VCaP (cell line): ENCODE measurements at regions not wholly inside any gene's neighbourhood (a gene's known extent, or its start where the extent isn't known, plus 50 kb on each side); places are given as distances from the start of the nearest gene placed in this dataset.
A peak's percentile ranks its signal among the peaks of the same experiment; 100 is the strongest.
"Not testable (repeated sequence)": the region's sequence is repeated elsewhere in the genome, so short reads cannot be mapped to it uniquely, and the experiment has no call there.

Experiments used
- H3K27ac ChIP-seq: fragments of 450-650 bp; 2 replicates; pipeline ENCODE4 v1.5.1; 2017
- TF ChIP-seq, protein P1 (sequence below): fragments of 450-650 bp; conservative IDR thresholded peaks from 2 replicates; pipeline ENCODE4 v1.5.1; 2017; ENCODE audit warnings: mild to moderate bottlenecking, moderate library complexity

DNA sequence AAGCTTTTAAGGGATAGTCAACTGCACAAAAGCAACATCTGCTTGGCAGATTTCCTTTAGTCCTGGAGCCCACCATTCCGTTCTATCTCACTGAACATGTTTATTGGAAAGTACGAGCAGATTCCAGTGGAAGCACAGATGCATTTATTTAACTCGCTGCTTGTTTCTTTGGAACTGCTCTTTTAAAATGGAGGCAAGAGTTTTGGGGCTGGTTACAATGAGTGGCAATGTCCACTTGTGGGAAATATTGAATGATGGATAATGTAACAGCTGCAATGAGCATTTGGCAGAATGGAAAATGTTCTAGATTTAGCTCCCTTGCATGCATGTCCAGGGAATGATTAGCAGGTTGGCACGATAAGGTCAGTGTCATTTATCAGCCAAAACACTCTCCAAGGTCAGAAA is 163.0 kb downstream of the ATP23 start:
- TF ChIP-seq, protein P1, sequence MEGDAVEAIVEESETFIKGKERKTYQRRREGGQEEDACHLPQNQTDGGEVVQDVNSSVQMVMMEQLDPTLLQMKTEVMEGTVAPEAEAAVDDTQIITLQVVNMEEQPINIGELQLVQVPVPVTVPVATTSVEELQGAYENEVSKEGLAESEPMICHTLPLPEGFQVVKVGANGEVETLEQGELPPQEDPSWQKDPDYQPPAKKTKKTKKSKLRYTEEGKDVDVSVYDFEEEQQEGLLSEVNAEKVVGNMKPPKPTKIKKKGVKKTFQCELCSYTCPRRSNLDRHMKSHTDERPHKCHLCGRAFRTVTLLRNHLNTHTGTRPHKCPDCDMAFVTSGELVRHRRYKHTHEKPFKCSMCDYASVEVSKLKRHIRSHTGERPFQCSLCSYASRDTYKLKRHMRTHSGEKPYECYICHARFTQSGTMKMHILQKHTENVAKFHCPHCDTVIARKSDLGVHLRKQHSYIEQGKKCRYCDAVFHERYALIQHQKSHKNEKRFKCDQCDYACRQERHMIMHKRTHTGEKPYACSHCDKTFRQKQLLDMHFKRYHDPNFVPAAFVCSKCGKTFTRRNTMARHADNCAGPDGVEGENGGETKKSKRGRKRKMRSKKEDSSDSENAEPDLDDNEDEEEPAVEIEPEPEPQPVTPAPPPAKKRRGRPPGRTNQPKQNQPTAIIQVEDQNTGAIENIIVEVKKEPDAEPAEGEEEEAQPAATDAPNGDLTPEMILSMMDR: no peak

DNA sequence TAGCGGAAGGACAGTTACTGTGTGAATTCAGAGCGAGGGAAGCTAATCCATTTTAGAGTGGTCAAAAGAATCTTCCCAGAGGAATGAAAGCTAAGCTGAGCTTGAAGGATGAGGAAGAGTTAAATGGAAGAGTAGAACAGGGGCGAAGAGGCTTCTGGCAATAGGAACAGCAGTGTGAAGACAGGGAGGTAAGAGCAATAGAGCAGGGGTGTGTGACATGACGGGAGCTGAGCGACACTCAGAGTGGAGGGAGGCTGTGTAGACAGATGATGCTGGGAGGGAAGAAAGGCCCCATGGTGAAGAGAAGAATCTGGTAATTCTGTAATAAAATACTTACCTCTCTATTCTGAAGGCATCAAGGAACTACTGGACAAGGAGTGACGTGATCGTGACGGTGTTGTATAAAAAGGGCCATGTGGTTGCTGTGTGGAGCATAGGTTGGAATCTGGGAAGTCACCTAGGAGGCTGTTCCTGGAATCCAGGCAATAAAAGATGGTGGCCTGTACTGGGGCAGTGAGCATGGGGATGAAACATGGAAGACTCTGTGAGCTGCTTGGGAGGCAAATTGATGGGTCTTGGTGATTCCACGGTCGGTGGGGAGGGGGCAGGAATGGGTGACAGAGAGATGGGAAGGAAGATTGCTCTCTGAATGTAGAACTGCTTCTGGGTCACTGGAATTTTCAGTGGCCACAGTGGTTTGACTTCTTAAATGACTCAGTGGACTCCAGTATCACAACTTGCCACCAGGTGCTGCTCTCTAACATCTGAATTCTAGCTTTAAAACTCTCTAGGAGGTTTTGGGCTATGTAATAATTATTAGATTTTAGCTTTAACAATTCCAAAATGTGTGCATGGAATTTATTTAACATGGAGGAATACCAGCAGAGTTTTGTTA is 164.1 kb downstream of the ATP23 start:
- no peak overlapping the region for H3K27ac ChIP-seq
- TF ChIP-seq, protein P1: peak; percentile 65

More for the DNA sequence above, 163.0 kb downstream of the ATP23 start:
- no peak overlapping the region for H3K27ac ChIP-seq

DNA sequence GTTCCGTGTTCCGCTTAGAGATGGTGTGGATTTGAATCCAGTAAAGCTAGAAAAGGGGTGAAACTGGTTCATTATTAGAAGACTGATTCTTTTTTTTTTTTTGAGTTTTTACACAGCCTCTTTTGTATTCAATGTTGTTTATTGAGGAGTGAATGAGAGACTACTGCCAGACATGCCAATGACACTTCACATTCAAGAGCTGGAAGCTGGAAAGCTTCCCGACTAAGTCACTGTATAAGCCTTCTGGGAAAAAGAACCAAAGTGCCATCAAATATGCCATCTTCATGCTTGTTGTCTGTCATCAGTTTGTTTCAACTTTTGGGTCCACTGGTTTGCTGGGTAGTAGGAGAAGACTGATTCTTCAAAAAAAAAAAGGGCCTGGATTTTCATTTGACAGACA is 164.8 kb downstream of the ATP23 start:
- no peak overlapping the region for H3K27ac ChIP-seq
- TF ChIP-seq, protein P1: no peak

DNA sequence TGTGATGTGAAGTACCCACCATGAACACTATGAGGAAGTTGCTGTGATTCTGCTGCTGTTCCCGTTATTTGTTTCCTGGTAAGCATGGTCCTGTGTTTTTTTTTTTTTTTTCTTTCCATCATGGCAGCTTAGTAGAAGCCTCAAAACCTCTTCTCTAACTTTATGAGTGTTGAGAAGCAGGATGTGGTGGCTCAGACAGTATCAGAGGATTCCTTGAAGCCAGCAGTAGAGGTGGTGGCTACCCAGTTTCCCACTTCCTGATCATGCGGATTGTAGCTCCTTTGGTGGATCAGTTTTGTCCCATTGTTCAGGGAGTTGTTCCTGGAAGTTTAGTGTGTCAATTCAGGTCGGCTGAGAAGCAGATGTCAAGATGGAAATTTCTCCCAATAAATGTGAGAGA is 175.8 kb downstream of the ATP23 start:
- no peak overlapping the region for H3K27ac ChIP-seq
- TF ChIP-seq, protein P1: no peak

DNA sequence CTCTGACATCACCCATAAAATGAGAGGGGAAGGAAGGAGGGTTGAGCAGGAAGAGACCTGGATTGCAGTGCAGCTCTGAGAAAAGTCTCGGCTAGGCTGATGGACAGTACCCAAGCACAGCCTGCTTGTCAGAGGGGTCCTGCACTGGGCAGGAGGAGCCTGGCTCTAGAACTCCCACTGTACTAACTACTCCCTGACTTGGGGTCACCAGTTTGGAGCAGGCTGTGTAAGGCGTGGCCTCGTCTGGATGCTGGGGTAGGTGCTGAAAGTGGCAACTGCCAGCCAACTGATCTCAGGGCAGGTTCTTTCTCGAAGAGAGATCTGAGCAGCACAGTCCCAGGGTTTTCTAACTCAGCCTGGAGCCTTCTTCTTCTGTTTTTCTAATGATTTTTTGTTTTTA is 176.3 kb downstream of the ATP23 start:
- TF ChIP-seq, protein P1: no peak
- no peak overlapping the region for H3K27ac ChIP-seq

DNA sequence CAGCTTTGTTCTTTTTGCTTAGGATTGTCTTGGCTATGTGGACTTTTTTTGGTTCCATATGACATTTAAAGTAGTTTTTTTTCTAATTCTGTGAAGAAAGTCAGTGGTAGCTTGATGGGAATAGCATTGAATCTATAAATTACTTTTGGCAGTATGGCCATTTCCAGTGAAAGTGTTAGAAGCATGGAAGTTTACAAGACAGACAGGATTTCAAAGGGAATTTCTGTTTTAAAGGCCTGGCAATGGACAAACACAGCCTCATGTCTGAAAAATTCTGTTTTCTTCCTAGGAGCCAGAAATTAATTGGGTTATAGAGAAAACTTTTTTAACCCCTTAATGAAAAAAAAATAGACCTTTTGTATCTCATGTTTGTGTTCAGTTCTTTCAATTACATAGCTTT is 184.4 kb downstream of the ATP23 start:
- H3K27ac ChIP-seq: not testable (repeated sequence)

DNA sequence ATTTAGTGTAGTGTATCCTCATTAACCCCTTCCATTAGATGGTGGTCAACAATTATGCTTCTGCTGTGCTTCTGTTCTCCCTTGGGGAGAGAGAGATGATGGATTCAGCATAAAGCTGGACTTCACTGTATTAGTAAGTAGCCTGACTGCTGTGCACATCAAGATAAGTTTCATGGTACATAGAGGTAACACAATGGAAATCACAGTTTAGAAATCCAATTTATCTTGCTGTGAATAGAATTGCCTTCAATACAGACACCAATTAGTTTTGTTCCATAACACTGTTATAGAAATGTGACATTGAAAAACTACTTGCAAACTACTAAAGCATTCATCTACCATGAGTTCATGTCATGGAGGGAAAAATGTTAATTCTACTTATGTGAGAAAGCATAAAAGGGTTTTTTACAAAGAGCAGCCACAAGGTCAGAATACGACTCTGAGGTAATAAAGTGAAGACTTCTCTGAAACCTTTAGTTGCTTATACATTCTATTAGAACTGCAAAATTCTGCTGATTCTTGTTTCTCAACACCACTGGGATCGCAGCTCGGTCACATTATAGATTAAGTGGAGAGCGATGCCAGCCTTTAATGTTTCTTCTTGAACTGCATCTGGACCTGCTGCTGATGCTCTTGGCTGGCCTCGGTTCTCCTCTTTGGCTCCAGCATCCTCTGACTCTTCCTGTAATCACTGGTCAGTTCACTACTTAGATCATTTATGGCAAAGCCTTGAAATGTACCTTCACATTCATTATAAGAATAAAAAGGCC is 190.8 kb downstream of the ATP23 start:
- no peak overlapping the region for H3K27ac ChIP-seq
- TF ChIP-seq, protein P1: no peak

DNA sequence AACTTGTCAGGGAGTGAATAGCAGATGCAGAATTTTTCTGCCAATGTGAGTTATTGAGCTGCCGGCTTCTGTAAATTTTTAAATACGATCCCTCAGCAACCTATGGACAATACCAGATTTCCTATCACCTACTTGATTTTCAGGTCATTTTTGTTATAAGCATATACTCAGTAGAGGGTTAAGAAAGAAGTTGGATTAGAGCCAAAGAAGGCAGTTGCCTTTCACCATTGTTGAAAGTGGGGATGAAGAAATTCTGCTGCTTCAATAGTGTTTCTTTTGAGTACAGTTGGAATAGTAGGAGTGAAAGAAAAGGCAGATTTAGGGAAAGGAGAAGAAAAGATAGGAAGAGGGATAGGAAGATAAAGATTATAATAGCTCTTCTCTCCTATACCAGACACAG is 197.1 kb downstream of the ATP23 start:
- TF ChIP-seq, protein P1: no peak
- no peak overlapping the region for H3K27ac ChIP-seq
